ENCODE measurements at regions not wholly inside any gene's neighbourhood (a gene's known extent, or its start where the extent isn't known, plus 50 kb on each side); places are given as distances from the start of the nearest gene placed in this dataset.

GRCh38 chr18:25470062-25470461 is 118.1 kb upstream of the ZNF521 start:
- DNase-seq: no peak

- DNase-seq: no peak
Measured at GRCh38 chr18:25469489-25469888, 117.5 kb upstream of the ZNF521 start.

GRCh38 chr18:25467226-25467987 is 115.4 kb upstream of the ZNF521 start:
- DNase-seq: no peak

GRCh38 chr18:25465152-25465732 is 113.3 kb upstream of the ZNF521 start:
- DNase-seq: no peak

GRCh38 chr18:25464227-25464626 is 112.3 kb upstream of the ZNF521 start:
- no peak for DNase-seq

- no peak for DNase-seq
Measured at GRCh38 chr18:25463726-25464125, 111.8 kb upstream of the ZNF521 start.

GRCh38 chr18:25459814-25460213 is 107.8 kb upstream of the ZNF521 start:
- no peak for DNase-seq

GRCh38 chr18:25457601-25458000 is 105.6 kb upstream of the ZNF521 start:
- DNase-seq: no peak

- DNase-seq: no peak
Measured at GRCh38 chr18:25457126-25457525, 105.2 kb upstream of the ZNF521 start.

GRCh38 chr18:25456334-25457010 is 104.5 kb upstream of the ZNF521 start:
- no peak for DNase-seq

- no peak for DNase-seq
Measured at GRCh38 chr18:25455646-25456045, 103.7 kb upstream of the ZNF521 start.

GRCh38 chr18:25455159-25455558 is 103.2 kb upstream of the ZNF521 start:
- no peak for DNase-seq

GRCh38 chr18:25454730-25455129 is 102.8 kb upstream of the ZNF521 start:
- DNase-seq: no peak

GRCh38 chr18:25454270-25454659 is 102.3 kb upstream of the ZNF521 start:
- DNase-seq: no peak

GRCh38 chr18:25453556-25454269 is 101.7 kb upstream of the ZNF521 start:
- no peak for DNase-seq

- DNase-seq: no peak
Measured at GRCh38 chr18:25451077-25451658, 99.2 kb upstream of the ZNF521 start.

GRCh38 chr18:25449046-25449445 is 97.1 kb upstream of the ZNF521 start:
- no peak for DNase-seq

- no peak for DNase-seq
Measured at GRCh38 chr18:25446972-25447371, 95.0 kb upstream of the ZNF521 start.

- DNase-seq: no peak
Measured at GRCh38 chr18:25445430-25445829, 93.5 kb upstream of the ZNF521 start.

GRCh38 chr18:25443776-25444175 is 91.8 kb upstream of the ZNF521 start:
- no peak for DNase-seq

GRCh38 chr18:25435149-25435782 is 83.3 kb upstream of the ZNF521 start:
- DNase-seq: no peak

- no peak for DNase-seq
Measured at GRCh38 chr18:25434745-25435144, 82.8 kb upstream of the ZNF521 start.

GRCh38 chr18:25433590-25433989 is 81.6 kb upstream of the ZNF521 start:
- no peak for DNase-seq

All from stimulated activated CD4-positive, alpha-beta T cell treated with anti-CD3 and anti-CD28 coated beads, Interleukin-15, amount 100 ng/mL, for 24 hours (primary cell).